ENCODE measurements at regions not wholly inside any gene's neighbourhood (a gene's known extent, or its start where the extent isn't known, plus 50 kb on each side); places are given as distances from the start of the nearest gene placed in this dataset.

DNA sequence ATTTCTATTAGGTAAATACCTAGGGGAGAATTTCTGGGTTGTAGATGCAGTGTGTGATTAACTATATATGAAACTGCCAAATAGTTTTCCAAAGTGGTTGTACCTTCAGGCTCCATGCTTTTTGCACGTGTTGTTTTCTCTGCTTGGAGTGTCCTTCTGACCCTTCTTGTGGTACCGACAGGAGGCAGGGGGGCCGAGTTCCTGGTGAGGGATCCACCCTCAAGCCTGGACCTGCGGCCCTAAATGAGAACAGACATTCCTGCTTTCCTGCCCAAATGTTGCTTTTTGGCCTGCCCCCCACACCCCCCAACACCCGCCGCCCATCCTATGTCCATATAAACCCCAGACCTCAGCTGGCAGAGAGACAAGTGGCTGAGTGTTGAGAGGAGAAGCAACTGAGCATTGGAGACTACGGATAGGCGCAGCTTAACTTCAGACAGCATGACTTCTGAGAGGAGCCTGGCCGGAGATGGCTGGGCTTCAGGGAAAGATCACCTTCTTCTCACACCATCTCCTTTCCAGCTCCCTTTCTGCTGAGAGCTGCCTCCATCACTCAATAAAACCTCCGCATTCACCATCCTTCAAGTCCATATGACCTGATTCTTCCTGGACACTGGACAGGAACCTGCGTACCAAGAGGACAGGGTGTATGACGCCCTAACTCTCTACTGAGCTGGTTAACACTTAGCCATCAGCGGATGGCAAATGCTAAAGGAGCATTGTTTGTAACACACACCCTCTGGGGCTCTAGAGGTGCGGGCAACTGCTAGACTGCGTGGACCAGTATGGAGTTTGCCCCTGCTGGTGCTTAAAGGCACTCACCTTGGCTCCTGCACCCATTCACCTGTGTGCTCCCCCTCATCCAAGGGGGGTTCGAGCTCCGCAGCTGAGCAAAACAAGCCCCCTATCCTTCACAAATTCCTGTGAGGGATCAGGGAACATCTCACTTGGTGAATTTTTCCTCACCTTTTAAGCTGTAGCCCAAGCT, 194.7 kb upstream of the FBXO33 start:
- Mint-ChIP-seq H3K27ac (ENCODE audit: unreplicated experiment) (no peak overlapping the region), H3K27me3 (ENCODE audit: low read depth) (no peaks in the 10 kb centered on the region), H3K4me3 (no peak overlapping the region), H3K4me1 (no peaks in the 10 kb centered on the region), H3K36me3 (ENCODE audit: low read depth) (no peaks in the 10 kb centered on the region), H3K9me3 (peaks cover 10% of the 10 kb centered on the region)
- TF ChIP-seq, protein P1, sequence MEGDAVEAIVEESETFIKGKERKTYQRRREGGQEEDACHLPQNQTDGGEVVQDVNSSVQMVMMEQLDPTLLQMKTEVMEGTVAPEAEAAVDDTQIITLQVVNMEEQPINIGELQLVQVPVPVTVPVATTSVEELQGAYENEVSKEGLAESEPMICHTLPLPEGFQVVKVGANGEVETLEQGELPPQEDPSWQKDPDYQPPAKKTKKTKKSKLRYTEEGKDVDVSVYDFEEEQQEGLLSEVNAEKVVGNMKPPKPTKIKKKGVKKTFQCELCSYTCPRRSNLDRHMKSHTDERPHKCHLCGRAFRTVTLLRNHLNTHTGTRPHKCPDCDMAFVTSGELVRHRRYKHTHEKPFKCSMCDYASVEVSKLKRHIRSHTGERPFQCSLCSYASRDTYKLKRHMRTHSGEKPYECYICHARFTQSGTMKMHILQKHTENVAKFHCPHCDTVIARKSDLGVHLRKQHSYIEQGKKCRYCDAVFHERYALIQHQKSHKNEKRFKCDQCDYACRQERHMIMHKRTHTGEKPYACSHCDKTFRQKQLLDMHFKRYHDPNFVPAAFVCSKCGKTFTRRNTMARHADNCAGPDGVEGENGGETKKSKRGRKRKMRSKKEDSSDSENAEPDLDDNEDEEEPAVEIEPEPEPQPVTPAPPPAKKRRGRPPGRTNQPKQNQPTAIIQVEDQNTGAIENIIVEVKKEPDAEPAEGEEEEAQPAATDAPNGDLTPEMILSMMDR (conservative IDR thresholded peaks at IDR 0.05) = no peak
- DNase-seq (ENCODE audit: low read depth, low spot score) = no peak

DNA sequence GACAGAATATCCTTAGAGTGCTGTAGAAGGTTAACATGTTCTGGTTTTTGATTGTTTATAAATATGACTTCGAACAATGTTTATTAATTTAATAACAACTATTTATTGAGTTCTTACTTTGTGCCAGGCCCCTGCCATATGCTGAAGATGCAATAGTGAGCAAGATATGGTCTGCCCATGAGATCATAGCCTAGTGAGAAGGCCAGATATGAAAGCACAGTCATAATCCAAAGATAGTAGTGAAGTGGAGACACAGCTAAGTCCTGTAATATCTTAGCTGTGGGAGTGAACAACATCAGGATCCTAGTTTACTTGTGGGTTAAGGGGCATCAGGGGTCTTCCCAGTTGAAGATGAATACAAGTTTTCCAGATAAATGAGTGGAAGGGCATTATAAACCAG, 189.4 kb upstream of the FBXO33 start:
- Mint-ChIP-seq H3K4me3 (no peak overlapping the region), H3K9me3 (peaks cover 10% of the 10 kb centered on the region), H3K27me3 (ENCODE audit: low read depth) (no peaks in the 10 kb centered on the region), H3K4me1 (no peaks in the 10 kb centered on the region), H3K27ac (ENCODE audit: unreplicated experiment) (no peak overlapping the region), H3K36me3 (ENCODE audit: low read depth) (no peaks in the 10 kb centered on the region)
- no peak for DNase-seq (ENCODE audit: low read depth, low spot score)
- TF ChIP-seq, protein P1 (conservative IDR thresholded peaks at IDR 0.05) = no peak

DNA sequence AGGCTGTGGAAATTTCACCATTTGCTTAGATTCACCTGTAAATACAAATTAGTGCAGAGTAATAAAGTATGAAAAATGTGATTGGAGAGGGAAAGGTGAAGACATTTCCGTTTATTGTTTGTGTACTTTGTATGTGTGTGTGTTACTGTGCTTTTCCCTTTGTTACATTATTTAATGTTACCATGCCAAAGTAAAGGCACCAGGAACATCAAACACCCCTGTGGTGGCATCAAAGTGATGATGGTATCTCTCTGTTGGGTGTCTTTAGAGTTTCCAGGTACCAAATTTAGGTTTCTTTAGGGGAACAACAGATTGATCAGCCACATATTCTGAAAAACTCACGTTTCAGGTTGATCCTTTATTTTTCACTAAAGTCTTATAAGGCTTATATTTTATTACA, 189.0 kb upstream of the FBXO33 start:
- Mint-ChIP-seq H3K27me3 (ENCODE audit: low read depth) (no peaks in the 10 kb centered on the region), H3K36me3 (ENCODE audit: low read depth) (no peaks in the 10 kb centered on the region), H3K27ac (ENCODE audit: unreplicated experiment) (no peak overlapping the region), H3K4me1 (no peaks in the 10 kb centered on the region), H3K4me3 (no peak overlapping the region), H3K9me3 (peaks cover 10% of the 10 kb centered on the region)
- TF ChIP-seq, protein P1 (conservative IDR thresholded peaks at IDR 0.05) = no peak
- DNase-seq (ENCODE audit: low read depth, low spot score) = no peak

DNA sequence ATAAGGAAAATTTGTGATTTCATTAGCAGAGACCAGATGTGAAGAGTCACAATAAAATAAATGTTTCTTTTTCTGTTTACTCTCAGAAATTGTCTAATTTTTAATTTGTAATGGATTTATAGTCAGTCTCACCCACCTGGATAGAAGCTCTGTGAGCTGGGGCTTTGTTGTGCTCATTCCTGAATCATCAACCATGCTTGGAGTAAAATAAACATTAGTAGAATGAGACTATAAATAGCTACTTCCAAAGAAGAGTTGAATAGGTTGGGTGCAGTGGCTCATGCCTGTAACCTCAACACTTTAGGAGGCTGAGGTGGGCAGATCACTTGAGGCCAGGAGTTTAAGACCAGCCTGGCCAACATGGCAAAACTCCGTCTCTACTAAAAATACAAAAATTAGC, 185.3 kb upstream of the FBXO33 start:
- peaks cover 4% of the 10 kb centered on the region for H3K9me3 Mint-ChIP-seq

GRCh38 chr14:39615352-39615751, 183.1 kb upstream of the FBXO33 start:
- Mint-ChIP-seq H3K9me3 (peaks cover 2% of the 10 kb centered on the region), H3K27ac (ENCODE audit: unreplicated experiment) (no peak overlapping the region), H3K36me3 (ENCODE audit: low read depth) (no peaks in the 10 kb centered on the region), H3K4me1 (no peaks in the 10 kb centered on the region), H3K27me3 (ENCODE audit: low read depth) (no peaks in the 10 kb centered on the region), H3K4me3 (no peak overlapping the region)
- no peak for DNase-seq (ENCODE audit: low read depth, low spot score)
- TF ChIP-seq, protein P1 (conservative IDR thresholded peaks at IDR 0.05) = no peak

More for the DNA sequence above, 185.3 kb upstream of the FBXO33 start:
- DNase-seq (ENCODE audit: low read depth, low spot score) = no peak
- Mint-ChIP-seq H3K4me1 (no peaks in the 10 kb centered on the region), H3K36me3 (ENCODE audit: low read depth) (no peaks in the 10 kb centered on the region), H3K27ac (ENCODE audit: unreplicated experiment) (no peak overlapping the region), H3K27me3 (ENCODE audit: low read depth) (no peaks in the 10 kb centered on the region), H3K4me3 (no peak overlapping the region)
- TF ChIP-seq, protein P1 (conservative IDR thresholded peaks at IDR 0.05) = no peak

Data from neural crest cell (in vitro differentiated cells).